ENCODE measurements at regions not wholly inside any gene's neighbourhood (a gene's known extent, or its start where the extent isn't known, plus 50 kb on each side); places are given as distances from the start of the nearest gene placed in this dataset.

- Histone ChIP-seq H3K27me3 (ENCODE audit: insufficient read depth, low read depth, severe bottlenecking) (no peaks in the 10 kb centered on the region), H3K36me3 (no peaks in the 10 kb centered on the region), H3K9me3 (ENCODE audit: severe bottlenecking) (no peaks in the 10 kb centered on the region), H3K4me3 (ENCODE audit: low read depth, low read length) (no peak overlapping the region), H3K27ac (no peak overlapping the region)
- TF ChIP-seq CTCF (IDR thresholded peaks at IDR 0.05; ENCODE audit: low read depth, low read length), result peak; percentile 97
- DNase-seq, result peak; percentile 76
Measured at GRCh38 chr2:41698678-41699422, 349.0 kb upstream of the PKDCC start.

GRCh38 chr2:41701231-41701630 lies 346.6 kb upstream of the PKDCC start:
- TF ChIP-seq CTCF (IDR thresholded peaks at IDR 0.05; ENCODE audit: low read depth, low read length), result no peak
- no peaks in the 10 kb centered on the region for H3K27me3 ChIP-seq (ENCODE audit: insufficient read depth, low read depth, severe bottlenecking)
- H3K9me3 ChIP-seq (ENCODE audit: severe bottlenecking), result no peaks in the 10 kb centered on the region
- no peak overlapping the region for H3K27ac ChIP-seq
- no peak for DNase-seq
- H3K36me3 ChIP-seq, result no peaks in the 10 kb centered on the region
- H3K4me3 ChIP-seq (ENCODE audit: low read depth, low read length), result no peak overlapping the region

- DNase-seq, result no peak
- no peaks in the 10 kb centered on the region for H3K9me3 ChIP-seq (ENCODE audit: severe bottlenecking)
- no peak overlapping the region for H3K4me3 ChIP-seq (ENCODE audit: low read depth, low read length)
- no peak overlapping the region for H3K27ac ChIP-seq
- TF ChIP-seq CTCF (IDR thresholded peaks at IDR 0.05; ENCODE audit: low read depth, low read length), result no peak
- no peaks in the 10 kb centered on the region for H3K27me3 ChIP-seq (ENCODE audit: insufficient read depth, low read depth, severe bottlenecking)
- H3K36me3 ChIP-seq, result no peaks in the 10 kb centered on the region
Measured at GRCh38 chr2:41703123-41703522, 344.7 kb upstream of the PKDCC start.

GRCh38 chr2:41705634-41706033 lies 342.2 kb upstream of the PKDCC start:
- Histone ChIP-seq H3K36me3 (no peaks in the 10 kb centered on the region), H3K27me3 (ENCODE audit: insufficient read depth, low read depth, severe bottlenecking) (no peaks in the 10 kb centered on the region), H3K4me3 (ENCODE audit: low read depth, low read length) (no peak overlapping the region), H3K9me3 (ENCODE audit: severe bottlenecking) (no peaks in the 10 kb centered on the region), H3K27ac (no peak overlapping the region)
- no peak for TF ChIP-seq CTCF (IDR thresholded peaks at IDR 0.05; ENCODE audit: low read depth, low read length)
- DNase-seq, result no peak

- H3K27ac ChIP-seq, result no peak overlapping the region
- H3K9me3 ChIP-seq (ENCODE audit: severe bottlenecking), result no peaks in the 10 kb centered on the region
- DNase-seq, result no peak
- H3K27me3 ChIP-seq (ENCODE audit: insufficient read depth, low read depth, severe bottlenecking), result no peaks in the 10 kb centered on the region
- no peak overlapping the region for H3K4me3 ChIP-seq (ENCODE audit: low read depth, low read length)
- H3K36me3 ChIP-seq, result no peaks in the 10 kb centered on the region
- no peak for TF ChIP-seq CTCF (IDR thresholded peaks at IDR 0.05; ENCODE audit: low read depth, low read length)
Measured at GRCh38 chr2:41706286-41706685, 341.5 kb upstream of the PKDCC start.
